HG03066 (cell line): ENCODE measurements at regions not wholly inside any gene's neighbourhood (a gene's known extent, or its start where the extent isn't known, plus 50 kb on each side); places are given as distances from the start of the nearest gene placed in this dataset.
"Not testable (repeated sequence)": the region's sequence is repeated elsewhere in the genome, so short reads cannot be mapped to it uniquely, and the experiment has no call there.

Source experiments
- ATAC-seq: cut with Tn5 transposase; IDR thresholded peaks from one replicate; pipeline ENCODE4 v1.9.1; 2021; ENCODE audit warnings: low read depth; ENCODE audit not compliant: unreplicated experiment

DNA sequence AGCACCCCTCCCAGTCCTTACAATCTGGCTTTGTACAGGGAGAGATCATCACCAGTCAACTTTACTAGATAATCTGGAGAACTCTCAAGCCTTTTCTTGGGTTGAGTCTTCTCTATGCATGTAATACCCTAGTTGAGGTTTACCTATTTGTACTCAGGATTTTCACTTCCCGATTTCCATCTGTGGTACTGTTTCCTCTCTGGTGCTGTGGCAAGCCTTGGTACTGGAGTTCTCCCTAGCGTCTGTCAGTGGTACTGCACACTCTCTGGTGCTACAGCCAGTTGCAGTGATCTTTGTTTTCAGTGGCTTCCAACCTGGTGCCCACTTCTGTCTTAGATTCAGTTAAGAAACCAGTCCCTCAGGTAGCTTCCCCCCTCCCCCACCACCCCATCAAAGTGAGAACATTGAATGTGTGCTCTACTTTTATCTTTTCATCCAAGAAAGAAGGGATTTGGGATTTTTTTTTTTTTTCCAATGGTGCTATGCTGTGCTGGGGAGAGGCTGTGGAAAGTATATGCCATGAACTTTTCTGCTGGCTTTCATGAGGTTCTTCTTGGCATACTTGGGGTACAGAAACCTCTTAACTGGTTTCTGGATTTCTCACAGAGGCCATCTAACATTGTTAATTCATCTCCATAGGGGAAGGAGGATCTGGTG lies 69.4 kb upstream of the EVL start:
- peak; percentile 97 for ATAC-seq

DNA sequence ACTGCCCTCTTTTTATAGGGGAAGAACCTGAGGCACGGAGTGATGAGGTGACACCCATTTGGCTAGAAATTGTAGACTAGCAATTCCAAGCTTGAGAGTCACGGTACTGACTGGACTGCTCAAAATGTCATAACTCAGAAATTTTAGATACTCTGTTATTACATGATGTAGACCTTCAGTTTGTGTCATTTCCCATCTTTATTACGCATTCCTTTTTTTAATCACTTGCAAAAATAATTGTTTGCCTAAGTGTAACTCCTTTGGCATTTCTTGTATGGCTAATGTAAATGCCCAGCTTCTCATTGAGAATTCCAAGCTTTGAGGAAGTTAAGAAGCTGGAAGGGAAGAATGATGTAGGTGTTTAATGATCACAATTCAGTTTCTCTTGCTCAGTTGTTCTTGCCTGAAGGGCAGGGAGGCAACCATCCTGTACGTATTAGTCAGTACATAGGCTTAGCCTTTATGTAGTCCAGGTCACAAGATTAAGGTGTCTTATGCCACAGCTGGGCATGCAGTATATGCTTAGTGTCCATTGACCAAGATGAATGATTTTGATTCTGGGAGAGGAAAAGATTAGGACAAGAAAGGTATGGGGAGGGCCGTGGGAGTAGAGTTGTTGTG lies 68.2 kb upstream of the EVL start:
- ATAC-seq = no peak

DNA sequence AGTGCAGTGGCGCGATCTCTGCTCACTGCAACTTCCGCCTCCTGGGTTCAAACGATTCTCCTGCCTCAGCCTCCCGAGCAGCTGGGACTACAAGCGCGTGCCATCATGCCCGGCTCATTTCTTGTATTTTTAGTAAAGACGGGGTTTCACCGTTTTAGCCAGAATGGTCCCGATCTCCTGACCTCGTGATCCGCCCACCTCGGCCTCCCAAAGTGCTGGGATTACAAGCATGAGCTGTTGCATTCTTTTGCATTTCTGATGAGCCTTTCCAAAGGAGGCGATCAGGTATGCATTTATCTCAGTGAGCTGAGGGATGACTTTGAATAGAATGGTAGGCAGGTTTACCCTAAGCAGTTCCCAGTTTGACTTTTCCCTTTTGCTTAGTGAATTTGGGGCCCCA lies 64.8 kb upstream of the EVL start:
- not testable (repeated sequence) for ATAC-seq

DNA sequence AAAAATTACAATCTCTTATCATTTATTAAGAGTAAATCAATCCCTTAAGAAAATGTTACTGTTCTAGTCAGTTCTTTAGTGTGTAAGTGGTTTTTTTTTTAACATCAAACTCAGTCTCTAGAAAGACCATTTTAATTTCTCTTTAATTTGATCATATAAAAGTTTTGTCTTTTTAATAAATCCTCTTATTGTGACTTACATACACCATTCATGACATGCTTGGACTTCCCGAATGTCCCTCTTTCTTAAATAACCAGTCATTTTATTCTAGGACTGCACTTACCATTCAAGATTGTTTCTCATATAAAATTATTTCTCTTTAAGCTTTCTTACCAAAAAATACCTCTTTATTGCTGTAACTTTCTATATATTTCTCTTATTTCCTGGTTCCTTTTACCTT lies 60.8 kb upstream of the EVL start:
- ATAC-seq = no peak

DNA sequence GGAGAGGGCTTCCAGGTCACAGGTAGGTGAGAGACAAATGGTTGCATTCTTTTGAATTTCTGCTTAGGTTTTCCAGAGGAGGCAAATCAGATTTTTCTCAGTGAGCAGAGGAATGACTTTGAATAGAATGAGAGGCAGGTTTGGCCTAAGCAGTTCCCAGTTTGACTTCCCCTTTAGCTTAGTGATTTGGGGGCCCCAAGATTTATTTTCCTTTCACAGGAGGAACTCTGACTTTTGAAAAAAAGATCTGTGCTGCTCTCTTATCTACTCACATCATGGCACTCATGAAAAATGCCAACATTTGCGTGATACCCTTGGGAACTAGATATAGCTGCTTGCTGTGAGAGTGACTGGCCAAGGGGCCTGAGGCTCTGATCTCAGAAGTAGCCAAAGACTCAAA lies 58.0 kb upstream of the EVL start:
- no peak for ATAC-seq

DNA sequence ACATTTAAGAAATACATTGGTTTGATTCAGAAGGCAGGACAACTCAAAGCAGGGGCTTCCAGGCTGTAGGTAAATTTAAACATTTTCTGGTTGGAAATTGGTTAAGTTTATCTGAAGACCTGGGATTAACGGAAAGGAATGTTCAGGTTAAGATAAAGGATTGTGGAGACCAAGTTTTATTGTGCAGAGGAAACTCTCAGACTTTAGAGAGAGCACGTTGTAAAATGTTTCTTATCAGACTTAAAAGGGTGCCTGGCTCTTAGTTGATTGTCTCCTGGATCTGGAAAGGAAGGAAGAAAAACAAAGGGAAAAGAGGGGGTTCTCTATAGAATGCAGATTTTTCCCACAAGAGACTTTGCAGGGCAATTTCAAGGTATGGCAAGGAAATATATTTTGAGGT lies 55.4 kb upstream of the EVL start:
- not testable (repeated sequence) for ATAC-seq

DNA sequence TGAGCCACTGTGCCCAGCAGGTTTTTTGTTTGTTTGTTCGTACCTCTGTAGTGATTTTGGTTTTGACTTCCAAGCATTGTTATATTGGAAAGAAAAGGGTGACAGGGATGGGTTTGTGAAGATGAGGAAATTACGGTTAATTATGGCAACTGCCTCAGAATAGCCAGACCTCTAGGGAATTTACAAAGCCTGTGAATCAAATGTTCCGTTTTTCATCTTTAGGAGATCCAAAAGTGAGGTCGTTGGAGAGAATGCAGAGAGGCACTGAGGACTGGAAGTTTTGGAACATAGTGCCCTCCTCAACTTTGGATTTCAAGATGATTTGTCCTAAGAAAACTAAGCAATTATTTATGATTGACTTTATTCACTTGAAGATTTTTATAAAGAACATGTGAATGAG lies 54.5 kb upstream of the EVL start:
- ATAC-seq = no peak

DNA sequence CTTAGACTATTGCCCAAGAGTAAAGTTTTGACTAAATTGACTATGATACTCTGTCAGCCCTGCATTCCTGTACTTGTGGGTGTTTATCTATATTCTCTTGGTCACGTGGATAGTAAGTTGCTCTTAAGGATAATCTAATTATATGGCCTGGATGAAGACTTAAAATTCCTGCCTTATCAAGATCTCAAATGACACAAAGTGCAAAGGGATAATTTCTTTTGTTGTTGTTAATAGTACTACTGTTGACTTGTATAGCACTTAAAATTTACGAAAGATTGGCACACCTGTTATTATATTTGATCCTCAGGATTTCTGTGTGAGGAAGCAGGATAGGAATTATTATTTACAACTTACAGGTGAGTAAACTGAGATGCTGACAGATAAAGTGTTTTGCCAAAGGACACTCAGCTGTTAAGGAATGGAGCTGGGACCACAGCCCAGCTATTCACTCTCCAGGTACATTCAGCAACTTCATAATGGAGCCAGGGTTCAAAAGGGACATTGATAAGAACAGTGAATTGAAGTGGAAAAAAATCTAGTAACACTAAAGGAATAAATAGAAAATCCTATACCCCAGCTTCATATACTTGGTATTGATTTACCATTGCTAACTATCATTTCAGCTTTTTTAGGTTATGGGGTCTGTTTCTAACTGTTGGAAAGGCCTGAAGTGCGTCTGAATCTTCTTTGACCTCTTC lies 53.4 kb upstream of the EVL start:
- ATAC-seq = no peak

DNA sequence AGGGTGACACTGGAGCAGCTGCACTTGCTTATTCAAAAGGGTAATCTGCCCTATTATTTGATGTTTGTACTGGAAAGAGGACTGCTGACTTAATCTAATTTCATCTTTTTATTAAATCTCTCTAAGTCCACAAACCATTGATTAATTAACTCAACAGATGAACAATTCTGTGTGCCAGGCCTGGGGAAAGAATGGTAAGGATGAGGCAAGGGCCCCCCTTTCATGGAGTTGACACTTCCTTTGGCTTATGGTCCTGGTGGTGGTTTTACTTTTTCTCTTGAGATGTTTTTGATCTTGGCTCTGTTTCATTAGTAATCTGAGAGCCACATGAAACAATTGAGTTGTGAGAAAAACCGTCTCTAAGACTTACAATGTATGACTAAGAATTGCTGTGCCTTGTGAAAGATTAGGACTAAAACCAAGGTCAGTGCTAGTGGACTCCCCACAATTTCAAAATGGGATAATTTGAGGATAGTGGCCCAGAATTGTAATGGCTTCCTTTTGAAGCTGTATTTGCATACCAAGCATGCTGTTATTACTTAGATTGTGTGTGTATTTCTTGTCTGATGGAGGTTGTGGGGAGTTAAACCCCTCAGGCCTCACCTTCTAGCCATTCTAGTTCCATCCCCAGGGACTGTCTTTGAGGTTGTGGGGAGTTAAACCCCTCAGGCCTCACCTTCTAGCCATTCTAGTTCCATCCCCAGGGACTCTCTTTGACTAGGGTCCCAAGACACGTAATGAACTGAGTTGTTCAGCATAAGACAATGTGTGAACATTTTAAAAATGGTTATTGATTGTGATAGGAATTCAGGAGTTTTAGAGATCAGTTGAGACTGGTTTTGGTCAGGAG lies 52.5 kb upstream of the EVL start:
- ATAC-seq = no peak

DNA sequence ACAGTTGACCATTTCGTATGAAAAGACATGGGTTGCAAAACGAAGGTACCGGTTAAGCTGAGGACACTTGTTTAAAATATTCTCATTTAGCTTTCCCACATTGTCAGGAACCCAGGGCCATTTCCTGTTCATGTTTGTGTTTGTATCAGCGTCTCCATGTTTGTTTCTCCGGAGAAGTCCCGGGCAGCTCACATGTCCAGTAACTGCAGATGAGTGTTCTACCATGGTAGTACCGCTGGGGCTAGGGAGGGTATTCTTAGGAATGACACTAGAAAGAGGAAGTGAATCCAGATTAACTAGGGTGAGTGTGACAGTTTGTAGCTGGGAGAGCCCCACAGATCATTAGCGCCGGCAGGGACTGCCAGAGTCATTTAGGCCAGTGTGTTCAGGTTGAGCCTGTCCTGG lies 50.0 kb upstream of the EVL start:
- peak; percentile 78 for ATAC-seq
